A673 (cell line): ENCODE measurements at regions not wholly inside any gene's neighbourhood (a gene's known extent, or its start where the extent isn't known, plus 50 kb on each side); places are given as distances from the start of the nearest gene placed in this dataset.

ENCODE experiments used
- BruUV-seq: library from RNA; stranded (reverse); fragments of 400-500 nt; replicated peaks from 2 replicates; lab custom pipeline; 2021; lab: Mats Ljungman, UMichigan
- CTCF ChIA-PET: fragments of 300-600 bp; sonication (Branson Sonifier 250); formaldehyde crosslinking; loops from one replicate; lab custom pipeline; 2022; ENCODE audit warnings: antibody characterized with exemption; lab: Charles Lee
- POLR2A ChIA-PET: fragments of 300-600 bp; sonication (Branson Sonifier 250); formaldehyde crosslinking; loops from one replicate; lab custom pipeline; 2022; ENCODE audit warnings: antibody characterized with exemption; ENCODE audit not compliant: low non-redundant PET; lab: Charles Lee
- DNase-seq: peaks from one replicate; pipeline ENCODE4 v3.0.0-alpha.2; 2015; ENCODE audit warnings: low spot score
- H3K27ac ChIP-seq: fragments of 200-600 bp; sonication (generic); 2 replicates; pipeline ENCODE4 v1.5.1; 2016; ENCODE audit warnings: mixed run types, low read depth, mild to moderate bottlenecking, mixed read lengths, antibody characterized with exemption, low read length; ENCODE audit not compliant: poor library complexity, severe bottlenecking
- H3K27me3 ChIP-seq: fragments of 200-600 bp; sonication (generic); replicated peaks from 2 replicates; pipeline ENCODE4 v1.6.1; 2017; ENCODE audit warnings: mixed run types, low read depth, mild to moderate bottlenecking, mixed read lengths, antibody characterized with exemption, low read length; ENCODE audit not compliant: insufficient read depth, poor library complexity
- H3K36me3 ChIP-seq: fragments of 200-600 bp; sonication (generic); 2 replicates; pipeline ENCODE4 v1.6.1; 2016; ENCODE audit warnings: mixed run types, mild to moderate bottlenecking, mixed read lengths, antibody characterized with exemption, low read length; ENCODE audit not compliant: insufficient read depth, poor library complexity, severe bottlenecking
- H3K4me1 ChIP-seq: fragments of 200-600 bp; sonication (generic); 2 replicates; pipeline ENCODE4 v1.6.1; 2017; ENCODE audit warnings: mixed run types, mild to moderate bottlenecking, mixed read lengths, antibody characterized with exemption, low read length; ENCODE audit not compliant: insufficient read depth, poor library complexity, severe bottlenecking
- H3K4me3 ChIP-seq: fragments of 200-600 bp; sonication (generic); 2 replicates; pipeline ENCODE4 v1.5.1; 2016; ENCODE audit warnings: low read depth, mixed run types, mild to moderate bottlenecking, mixed read lengths, low read length; ENCODE audit not compliant: poor library complexity, severe bottlenecking
- H3K9me3 ChIP-seq: fragments of 200-600 bp; sonication (generic); 2 replicates; pipeline ENCODE4 v1.6.1; 2016; ENCODE audit warnings: mixed run types, low read depth, mild to moderate bottlenecking, mixed read lengths, antibody characterized with exemption, low read length; ENCODE audit not compliant: poor library complexity, severe bottlenecking
- EZH2 ChIP-seq: fragments of 200-600 bp; sonication (generic); IDR thresholded peaks from 2 replicates; pipeline ENCODE4 v1.6.1; 2017; ENCODE audit warnings: borderline replicate concordance, low read depth, mild to moderate bottlenecking, mixed read lengths, antibody characterized with exemption, low read length; ENCODE audit not compliant: poor library complexity, severe bottlenecking
- intact Hi-C: fragments of 100-400 bp; cut with micrococcal nuclease; formaldehyde crosslinking; loops from one replicate; pipeline ENCODE4 v1.10.0; 2022; ENCODE audit not compliant: unreplicated experiment
- TF ChIP-seq, protein P1 (sequence below): fragments of 300-800, 200-600 bp; sonication (generic); conservative IDR thresholded peaks from 2 replicates; pipeline ENCODE4 v1.5.1; 2017; ENCODE audit warnings: low read depth, mild to moderate bottlenecking, antibody characterized with exemption, low read length, moderate library complexity, mixed read lengths

DNA sequence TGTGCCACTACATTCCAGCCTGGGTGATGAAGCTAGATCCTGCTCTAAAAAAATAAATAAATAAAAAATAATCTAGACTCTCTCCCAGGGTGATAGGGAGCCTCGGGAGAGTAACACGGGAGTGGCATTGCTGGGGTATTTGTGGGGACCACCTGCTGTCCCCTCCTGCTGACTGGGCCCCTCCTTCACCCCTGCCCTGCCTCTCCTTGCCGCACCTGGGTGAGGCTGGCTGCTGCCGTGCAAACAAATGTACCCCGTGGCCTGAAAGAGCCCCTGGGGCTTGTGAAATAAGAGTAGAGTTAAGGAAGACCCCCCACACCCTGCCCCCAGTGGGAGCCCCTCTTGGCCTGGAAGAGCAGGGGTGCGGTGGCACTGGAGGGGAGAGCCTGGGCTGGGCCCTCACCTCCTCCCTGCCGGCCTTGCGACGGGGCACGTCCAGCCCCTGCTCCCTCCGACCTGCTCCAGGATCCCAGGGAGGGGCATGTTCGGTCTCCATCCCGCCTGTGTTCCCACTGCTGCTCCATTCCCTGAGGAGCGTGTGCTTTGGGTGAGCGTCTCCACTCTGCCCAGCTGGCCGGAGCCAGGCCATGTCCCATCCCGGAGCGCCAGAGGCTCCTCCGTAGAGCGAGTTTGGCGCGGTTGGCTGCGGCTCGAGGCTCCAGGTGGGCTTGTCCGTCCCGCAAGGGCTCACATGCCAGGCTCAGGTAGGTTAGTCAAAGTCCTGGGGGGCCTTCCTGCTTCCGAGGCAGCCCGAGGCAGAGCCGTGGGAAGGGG is 75.0 kb upstream of the RNU6ATAC start:
- no peak overlapping the region for H3K27ac ChIP-seq
- ChIA-PET CTCF (no interaction called here), POLR2A (no interaction called here)
- H3K9me3 ChIP-seq, result no peaks in the 10 kb centered on the region
- no peak for DNase-seq
- intact Hi-C loops, result no loop called here
- no peaks in the 10 kb centered on the region for H3K36me3 ChIP-seq
- H3K27me3 ChIP-seq, result peaks cover 6% of the 10 kb centered on the region
- TF ChIP-seq, protein P1, sequence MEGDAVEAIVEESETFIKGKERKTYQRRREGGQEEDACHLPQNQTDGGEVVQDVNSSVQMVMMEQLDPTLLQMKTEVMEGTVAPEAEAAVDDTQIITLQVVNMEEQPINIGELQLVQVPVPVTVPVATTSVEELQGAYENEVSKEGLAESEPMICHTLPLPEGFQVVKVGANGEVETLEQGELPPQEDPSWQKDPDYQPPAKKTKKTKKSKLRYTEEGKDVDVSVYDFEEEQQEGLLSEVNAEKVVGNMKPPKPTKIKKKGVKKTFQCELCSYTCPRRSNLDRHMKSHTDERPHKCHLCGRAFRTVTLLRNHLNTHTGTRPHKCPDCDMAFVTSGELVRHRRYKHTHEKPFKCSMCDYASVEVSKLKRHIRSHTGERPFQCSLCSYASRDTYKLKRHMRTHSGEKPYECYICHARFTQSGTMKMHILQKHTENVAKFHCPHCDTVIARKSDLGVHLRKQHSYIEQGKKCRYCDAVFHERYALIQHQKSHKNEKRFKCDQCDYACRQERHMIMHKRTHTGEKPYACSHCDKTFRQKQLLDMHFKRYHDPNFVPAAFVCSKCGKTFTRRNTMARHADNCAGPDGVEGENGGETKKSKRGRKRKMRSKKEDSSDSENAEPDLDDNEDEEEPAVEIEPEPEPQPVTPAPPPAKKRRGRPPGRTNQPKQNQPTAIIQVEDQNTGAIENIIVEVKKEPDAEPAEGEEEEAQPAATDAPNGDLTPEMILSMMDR, result no peak
- TF ChIP-seq EZH2, result no peak
- H3K4me1 ChIP-seq, result no peaks in the 10 kb centered on the region
- BruUV-seq, result no TSS peak
- H3K4me3 ChIP-seq, result no peak overlapping the region

DNA sequence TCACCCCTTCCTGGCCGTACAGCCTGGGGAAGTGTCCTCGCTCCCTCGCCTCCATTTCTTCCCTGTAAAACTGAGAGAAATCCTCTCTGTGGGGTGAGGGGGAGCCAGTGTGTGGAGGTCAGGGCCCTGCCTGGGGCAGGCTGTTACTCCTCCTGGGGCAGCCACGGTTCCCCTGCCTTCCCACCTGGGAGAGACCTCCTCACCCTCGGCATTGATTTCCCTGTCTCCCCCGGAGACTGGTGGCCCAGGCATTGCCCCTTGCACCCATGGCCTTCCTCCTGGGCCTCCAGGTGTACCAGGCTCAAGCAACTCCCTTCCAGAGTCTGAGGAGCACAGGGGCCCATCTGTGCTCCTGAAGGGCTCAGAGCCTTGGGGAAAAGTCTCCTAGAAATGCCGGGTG is 75.6 kb upstream of the RNU6ATAC start:
- TF ChIP-seq, protein P1, result no peak
- TF ChIP-seq EZH2, result no peak
- intact Hi-C loops, result no loop called here
- BruUV-seq, result no TSS peak
- Histone ChIP-seq H3K27me3 (peaks cover 6% of the 10 kb centered on the region), H3K4me3 (no peak overlapping the region), H3K27ac (no peak overlapping the region), H3K36me3 (no peaks in the 10 kb centered on the region), H3K9me3 (no peaks in the 10 kb centered on the region), H3K4me1 (no peaks in the 10 kb centered on the region)
- DNase-seq, result no peak
- ChIA-PET CTCF (no interaction called here), POLR2A (no interaction called here)

DNA sequence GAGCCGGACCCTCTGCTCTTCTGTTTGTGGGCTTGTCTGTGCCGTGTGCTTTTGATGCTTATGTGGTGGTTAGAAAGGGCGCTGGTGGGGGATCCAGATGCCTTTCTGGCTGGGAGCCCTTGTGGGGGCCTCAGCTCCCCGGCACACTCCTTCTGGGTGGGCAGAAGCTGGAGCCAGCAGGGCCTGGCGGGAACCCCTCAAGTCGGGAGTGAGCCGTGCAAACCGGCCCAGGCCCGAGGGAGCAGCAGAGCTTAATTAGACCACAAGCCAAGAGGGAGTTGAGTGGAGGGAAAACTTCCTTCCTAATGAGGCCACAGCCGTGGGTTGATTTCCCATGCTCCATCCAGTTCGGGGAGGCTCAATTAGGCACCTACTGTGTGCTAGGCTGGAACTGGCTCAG is 76.0 kb upstream of the RNU6ATAC start:
- BruUV-seq, result no TSS peak
- Histone ChIP-seq H3K9me3 (no peaks in the 10 kb centered on the region), H3K36me3 (no peaks in the 10 kb centered on the region), H3K27ac (no peak overlapping the region), H3K4me3 (no peak overlapping the region), H3K4me1 (no peaks in the 10 kb centered on the region), H3K27me3 (peaks cover 6% of the 10 kb centered on the region)
- ChIA-PET CTCF (no interaction called here), POLR2A (no interaction called here)
- intact Hi-C loops, result no loop called here
- no peak for DNase-seq
- TF ChIP-seq, protein P1, result no peak
